H1 (cell line): ENCODE measurements at regions not wholly inside any gene's neighbourhood (a gene's known extent, or its start where the extent isn't known, plus 50 kb on each side); places are given as distances from the start of the nearest gene placed in this dataset.

Experiments
- CTCF ChIA-PET: fragments of 300-600 bp; sonication (Branson Sonifier 250); formaldehyde crosslinking; loops from one replicate; lab custom pipeline; 2021; ENCODE audit not compliant: partially characterized antibody; lab: Charles Lee
- POLR2A ChIA-PET: fragments of 300-600 bp; sonication (Branson Sonifier 250); formaldehyde crosslinking; loops from one replicate; lab custom pipeline; 2021; ENCODE audit warnings: inconsistent platforms; ENCODE audit not compliant: partially characterized antibody; lab: Charles Lee
- DNase-seq, 2 experiments: peaks; one replicate each; pipeline versions ENCODE4 v3.0.0 to v3.0.0-alpha.2; 2010 to 2022; ENCODE audit warnings: low spot score in 2 of 2, low read depth in 1 of 2, mixed read lengths in 1 of 2
- FAIRE-seq: peaks from 2 replicates; lab custom pipeline; 2011; peaks lifted over from hg19 to GRCh38; lab: Jason Lieb, UNC
- H2AFZ ChIP-seq: 2 replicates; pipeline ENCODE4 v1.8.1; 2012; ENCODE audit warnings: low read length, inconsistent platforms
- H2AK5ac ChIP-seq: 2 replicates; pipeline ENCODE4 v1.6.1; 2013; ENCODE audit warnings: low read depth, low read length
- H2BK120ac ChIP-seq: replicated peaks from 2 replicates; pipeline ENCODE3; 2013; ENCODE audit warnings: low read depth, low read length, inconsistent platforms
- H2BK12ac ChIP-seq: 2 replicates; pipeline ENCODE4 v1.6.1; 2013; ENCODE audit warnings: low read depth, low read length
- H2BK15ac ChIP-seq: 2 replicates; pipeline ENCODE4 v1.6.1; 2013; ENCODE audit warnings: low read length
- H2BK20ac ChIP-seq: 2 replicates; pipeline ENCODE4 v1.6.1; 2013; ENCODE audit warnings: low read length
- H2BK5ac ChIP-seq: 2 replicates; pipeline ENCODE4 v1.6.1; 2013; ENCODE audit warnings: low read depth, low read length
- H3K14ac ChIP-seq: 2 replicates; pipeline ENCODE4 v1.6.1; 2013; ENCODE audit warnings: inconsistent platforms; ENCODE audit not compliant: insufficient read length
- H3K18ac ChIP-seq: 2 replicates; pipeline ENCODE4 v1.6.1; 2013; ENCODE audit warnings: low read length; ENCODE audit errors: extremely low read depth
- H3K23ac ChIP-seq: 2 replicates; pipeline ENCODE4 v1.6.1; 2013; ENCODE audit warnings: inconsistent platforms; ENCODE audit not compliant: insufficient read length
- H3K23me2 ChIP-seq: 2 replicates; pipeline ENCODE4 v1.6.1; 2013; ENCODE audit warnings: low read depth, low read length
- H3K27ac ChIP-seq: 2 replicates; pipeline ENCODE4 v1.6.1; 2011; ENCODE audit warnings: low read depth, low read length, inconsistent platforms
- H3K27me3 ChIP-seq, 4 experiments: replicated peaks in 1 of 4; 1 replicate in 1 of 4; 2 replicates in 3 of 4; pipeline versions ENCODE4 v1.6.1 to v1.8.1; 2011 to 2013; ENCODE audit warnings: low read length in 3 of 4, mild to moderate bottlenecking in 3 of 4, inconsistent platforms in 2 of 4, mixed read lengths in 2 of 4, moderate library complexity in 1 of 4; ENCODE audit not compliant: control insufficient read depth in 3 of 4, insufficient read depth in 3 of 4; ENCODE audit errors: extremely low read depth in 1 of 4
- H3K36me3 ChIP-seq, 4 experiments: 2 replicates each; pipeline versions ENCODE4 v1.6.1 to v1.8.1; 2011 to 2013; ENCODE audit warnings: mild to moderate bottlenecking in 4 of 4, low read length in 3 of 4, moderate library complexity in 2 of 4, control low read depth in 1 of 4, inconsistent platforms in 1 of 4; ENCODE audit not compliant: insufficient read depth in 4 of 4, control insufficient read depth in 2 of 4
- H3K4ac ChIP-seq: replicated peaks from 2 replicates; pipeline ENCODE3; 2013; ENCODE audit warnings: low read length, low read depth, mixed read lengths, inconsistent platforms; ENCODE audit not compliant: insufficient read length
- H3K4me1 ChIP-seq, 4 experiments: replicated peaks in 1 of 4; 1 replicate in 1 of 4; 2 replicates in 3 of 4; pipeline versions ENCODE4 v1.6.1 to v1.8.1; 2011 to 2013; ENCODE audit warnings: low read length in 3 of 4, inconsistent platforms in 2 of 4, mixed read lengths in 1 of 4; ENCODE audit not compliant: insufficient read depth in 4 of 4, control insufficient read depth in 3 of 4
- H3K4me2 ChIP-seq, 2 experiments: 2 replicates each; pipeline versions ENCODE4 v1.6.1 to v1.8.1; 2011 to 2013; ENCODE audit warnings: low read depth in 2 of 2, low read length in 2 of 2, control low read depth in 1 of 2, inconsistent platforms in 1 of 2, mild to moderate bottlenecking in 1 of 2; ENCODE audit not compliant: insufficient read depth in 1 of 2
- H3K4me3 ChIP-seq, 4 experiments: fragments of 200-600, 300-600 bp in 1 of 4; sonication (generic), shearing (Covaris generic), sonication (Bioruptor Twin) in 1 of 4; 2 replicates each; pipeline versions ENCODE4 v1.5.1 to v1.8.1; 2011 to 2016; ENCODE audit warnings: low read length in 4 of 4, low read depth in 3 of 4, control low read depth in 2 of 4, inconsistent platforms in 2 of 4, mild to moderate bottlenecking in 2 of 4, mixed read lengths in 1 of 4, moderate library complexity in 1 of 4; ENCODE audit not compliant: insufficient read depth in 2 of 4; ENCODE audit errors: extremely low read depth in 1 of 4
- H3K56ac ChIP-seq: replicated peaks from 2 replicates; pipeline ENCODE3; 2013; ENCODE audit warnings: low read depth, mild to moderate bottlenecking, mixed read lengths, low read length, inconsistent platforms; ENCODE audit not compliant: insufficient read length
- H3K79me1 ChIP-seq: 2 replicates; pipeline ENCODE4 v1.6.1; 2013; ENCODE audit warnings: low read depth, low read length, control low read depth
- H3K79me2 ChIP-seq, 2 experiments: 2 replicates each; pipeline versions ENCODE4 v1.6.1 to v1.8.1; 2012 to 2013; ENCODE audit warnings: low read length in 2 of 2, mild to moderate bottlenecking in 2 of 2, inconsistent platforms in 1 of 2; ENCODE audit not compliant: insufficient read depth in 2 of 2, control insufficient read depth in 1 of 2
- H3K9ac ChIP-seq, 4 experiments: replicated peaks in 1 of 4; 1 replicate in 1 of 4; 2 replicates in 3 of 4; pipeline versions ENCODE4 v1.6.1 to v1.8.1; 2011 to 2013; ENCODE audit warnings: low read depth in 3 of 4, low read length in 3 of 4, control low read depth in 2 of 4, mild to moderate bottlenecking in 2 of 4, moderate library complexity in 2 of 4, inconsistent platforms in 1 of 4; ENCODE audit errors: extremely low read depth in 1 of 4
- H3K9me3 ChIP-seq, 2 experiments: 2 replicates each; pipeline versions ENCODE4 v1.6.1 to v1.8.1; 2012 to 2013; ENCODE audit warnings: mild to moderate bottlenecking in 2 of 2, moderate library complexity in 2 of 2, control low read depth in 1 of 2, inconsistent platforms in 1 of 2, low read depth in 1 of 2, low read length in 1 of 2, mixed read lengths in 1 of 2; ENCODE audit not compliant: insufficient read depth in 2 of 2
- H4K20me1 ChIP-seq, 2 experiments: replicated peaks in 1 of 2; 2 replicates each; pipeline versions ENCODE3 to v1.8.1; 2011 to 2013; ENCODE audit warnings: inconsistent platforms in 2 of 2, low read length in 2 of 2, mild to moderate bottlenecking in 1 of 2; ENCODE audit not compliant: insufficient read depth in 2 of 2, control insufficient read depth in 1 of 2
- H4K5ac ChIP-seq: 2 replicates; pipeline ENCODE4 v1.6.1; 2013; ENCODE audit warnings: low read length, low read depth, mixed read lengths, inconsistent platforms; ENCODE audit not compliant: insufficient read length
- H4K8ac ChIP-seq: 2 replicates; pipeline ENCODE4 v1.8.0; 2013; ENCODE audit warnings: mild to moderate bottlenecking, moderate library complexity, low read length, inconsistent platforms; ENCODE audit not compliant: insufficient read depth; ENCODE audit errors: extremely low read depth
- H4K91ac ChIP-seq: replicated peaks from 2 replicates; pipeline ENCODE3; 2013; ENCODE audit warnings: low read length, mixed read lengths, inconsistent platforms; ENCODE audit not compliant: insufficient read length
- HDAC6 ChIP-seq: IDR thresholded peaks from one replicate; pipeline ENCODE4 v1.7.1; 2012; ENCODE audit warnings: low read depth, mild to moderate bottlenecking, inconsistent platforms, low read length, moderate library complexity
- WGBS, 2 experiments: shearing (Covaris generic) in 1 of 2; methylation state at CpG; one replicate each; pipeline versions ENCODE4 v1.1.6 to v1.1.7; 2013 to 2015; ENCODE audit warnings: low lambda C conversion rate in 2 of 2, mixed read lengths in 2 of 2, inconsistent platforms in 1 of 2, low coverage in 1 of 2, missing lambda C conversion rate in 1 of 2; ENCODE audit not compliant: insufficient replicate concordance in 2 of 2, insufficient coverage in 1 of 2, insufficient read length in 1 of 2; ENCODE audit errors: extremely low coverage in 1 of 2, missing lambda C conversion rate in 1 of 2; 5-methylcytosine and 5-hydroxymethylcytosine counted together

DNA sequence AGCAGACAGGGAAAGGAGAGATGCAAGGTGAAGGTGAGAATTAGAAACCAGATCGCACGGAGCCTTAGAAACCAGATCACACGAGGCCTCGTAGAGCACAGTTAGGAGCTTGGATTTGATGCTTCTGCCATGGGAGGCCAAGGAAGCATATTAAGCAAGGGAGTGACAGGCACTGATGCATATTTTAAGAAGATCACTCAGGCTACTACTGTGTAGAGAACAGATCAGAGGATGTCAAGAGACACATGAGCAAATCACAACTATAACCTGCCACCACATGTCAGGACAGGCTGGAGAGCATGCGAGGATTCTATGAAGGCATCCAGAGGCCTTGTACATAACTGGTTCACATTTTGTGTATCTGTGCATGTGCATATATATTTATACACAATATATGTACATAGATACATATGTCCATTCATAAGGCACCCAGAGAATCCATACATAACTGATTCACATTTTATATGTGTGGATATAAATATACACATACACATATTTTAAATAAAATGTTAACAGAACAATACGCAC, 99.6 kb upstream of the FHIT start:
- Histone ChIP-seq H2BK15ac (no peak overlapping the region), H4K5ac (no peak overlapping the region), H3K56ac (no peak overlapping the region)
- TF ChIP-seq HDAC6 = no peak
- TF ChIP-seq, all 59 proteins: peak for 0
- no peak overlapping the region for H2BK20ac ChIP-seq
- no peak overlapping the region for H2BK120ac ChIP-seq
- H3K9ac ChIP-seq = no peak overlapping the region
- H3K14ac ChIP-seq = no peak overlapping the region
- no peaks in the 10 kb centered on the region for H3K9me3 ChIP-seq
- H2BK5ac ChIP-seq = no peak overlapping the region
- H3K27ac ChIP-seq = no peak overlapping the region
- no peaks in the 10 kb centered on the region for H3K4me1 ChIP-seq
- FAIRE-seq (no peak), DNase-seq (no peak)
- no peaks in the 10 kb centered on the region for H4K20me1 ChIP-seq
- no peak overlapping the region for H3K23ac ChIP-seq
- ChIA-PET CTCF (interaction anchor here (1.2 kb wide), 1 partner anchor 20 kb away, joined by 3 read pairs; no protein-coding TSS in a partner anchor), POLR2A (no interaction called here)
- no peak overlapping the region for H3K18ac ChIP-seq
- no peaks in the 10 kb centered on the region for H3K79me2 ChIP-seq
- H2BK12ac ChIP-seq = no peak overlapping the region; the same call in 1 of the 2 replicates
- H3K23me2 ChIP-seq = no peaks in the 10 kb centered on the region
- H3K4me2 ChIP-seq = no peak overlapping the region
- 94% methylated on average over 6 of the region's 6 CpGs; no CpG with 5 or more reads in 1 of the 2 experiments for whole genome bisulfite sequencing, 2 experiments
- H3K4me3 ChIP-seq = no peak overlapping the region
- H3K36me3 ChIP-seq = no peaks in the 10 kb centered on the region
- no peak overlapping the region for H2AFZ ChIP-seq
- H4K8ac ChIP-seq = no peak overlapping the region
- H2AK5ac ChIP-seq = no peak overlapping the region
- no peaks in the 10 kb centered on the region for H3K79me1 ChIP-seq
- H4K91ac ChIP-seq = no peak overlapping the region
- H3K27me3 ChIP-seq = no peaks in the 10 kb centered on the region
- no peak overlapping the region for H3K4ac ChIP-seq
